NCI-H2171 (cell line): ENCODE measurements at regions not wholly inside any gene's neighbourhood (a gene's known extent, or its start where the extent isn't known, plus 50 kb on each side); places are given as distances from the start of the nearest gene placed in this dataset.
A peak's percentile ranks its signal among the peaks of the same experiment; 100 is the strongest.

ENCODE experiments used
- DNase-seq: peaks from one replicate; lab custom pipeline; 2025; lab: John Stamatoyannopoulos, UW

GRCh38 chr16:55944377-55944802, 69.2 kb upstream of the CES5A start:
- peak; percentile 54 for DNase-seq

- DNase-seq = no peak
These were observed 68.1 kb upstream of the CES5A start for GRCh38 chr16:55943267-55943666.

GRCh38 chr16:55942821-55943220, 67.6 kb upstream of the CES5A start:
- DNase-seq = no peak

- no peak for DNase-seq
These were observed 66.4 kb upstream of the CES5A start for GRCh38 chr16:55941552-55941951.

- DNase-seq = no peak
These were observed 63.0 kb upstream of the CES5A start for GRCh38 chr16:55938126-55938525.

GRCh38 chr16:55933038-55933437, 57.9 kb upstream of the CES5A start:
- DNase-seq = no peak

- DNase-seq = no peak
These were observed 54.9 kb upstream of the CES5A start for GRCh38 chr16:55930036-55930435.

- no peak for DNase-seq
These were observed 54.0 kb upstream of the CES5A start for GRCh38 chr16:55929181-55929580.

GRCh38 chr16:55925242-55925641, 50.1 kb upstream of the CES5A start:
- no peak for DNase-seq
